HG03457 (cell line): ENCODE measurements at regions not wholly inside any gene's neighbourhood (a gene's known extent, or its start where the extent isn't known, plus 50 kb on each side); places are given as distances from the start of the nearest gene placed in this dataset.

ENCODE experiments used
- ATAC-seq: cut with Tn5 transposase; IDR thresholded peaks from one replicate; pipeline ENCODE4 v1.9.1; 2021; ENCODE audit warnings: moderate number of reproducible peaks; ENCODE audit not compliant: unreplicated experiment

- ATAC-seq: no peak
Measured at GRCh38 chr1:38721816-38722215, 137.8 kb downstream of the RRAGC start.

- no peak for ATAC-seq
Measured at GRCh38 chr1:38719880-38720279, 139.7 kb downstream of the RRAGC start.

DNA sequence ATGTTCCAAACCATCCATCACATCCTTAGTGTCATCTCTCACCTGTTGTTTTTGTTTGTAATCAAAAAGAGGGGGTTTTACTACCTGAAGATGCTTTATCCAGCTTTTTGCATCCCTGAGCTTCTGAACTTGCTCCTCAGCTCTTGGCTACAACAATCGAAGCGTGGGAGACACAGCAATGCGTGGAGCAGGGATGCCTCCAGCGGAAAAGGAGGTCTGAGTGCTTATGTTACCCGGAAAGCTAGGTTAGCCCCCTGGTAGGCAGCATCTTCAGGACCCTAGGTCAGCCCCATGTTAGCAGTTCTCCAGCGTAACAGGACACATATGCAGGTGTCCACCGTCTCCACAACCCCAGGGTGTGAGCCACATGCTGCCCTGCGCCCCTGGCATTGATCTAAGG lies 141.5 kb downstream of the RRAGC start:
- ATAC-seq: no peak

DNA sequence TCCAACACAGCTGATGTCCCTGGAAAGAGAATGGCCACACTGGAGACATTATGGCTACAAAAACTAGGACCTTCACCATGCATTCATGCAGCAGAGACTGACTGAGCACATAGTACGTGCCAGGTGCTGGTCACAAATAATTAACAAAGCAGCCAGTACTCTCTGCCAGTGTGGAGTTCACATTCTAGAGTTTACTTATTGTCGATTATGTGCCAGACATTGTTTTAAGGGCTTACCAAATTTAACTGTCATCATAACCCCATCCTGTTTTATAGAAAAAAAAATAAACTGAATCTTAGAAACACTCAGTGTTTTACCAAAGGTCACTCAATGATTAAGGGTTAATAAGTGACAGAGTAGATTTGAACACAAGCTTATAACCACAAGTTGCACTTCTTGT lies 143.3 kb downstream of the RRAGC start:
- no peak for ATAC-seq

DNA sequence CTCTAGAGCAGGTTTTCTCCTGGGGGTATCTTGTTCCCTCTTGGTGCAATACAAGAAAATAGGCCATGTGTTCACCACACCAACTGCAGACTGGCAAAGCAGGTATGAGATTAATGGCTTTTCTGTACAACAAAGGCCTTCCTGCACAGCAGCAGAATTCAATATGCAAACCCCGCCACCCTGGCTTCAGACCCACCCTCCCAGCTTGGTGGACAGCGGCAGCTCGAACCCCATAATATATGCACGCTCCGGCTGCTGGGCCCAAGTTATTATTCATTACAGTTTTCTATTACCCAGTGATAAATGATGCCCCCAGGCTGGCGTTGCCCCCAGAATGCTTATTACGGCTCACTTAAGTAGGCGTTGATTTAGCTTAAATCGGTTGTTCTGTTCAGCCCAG lies 144.2 kb downstream of the RRAGC start:
- no peak for ATAC-seq

- no peak for ATAC-seq
Measured at GRCh38 chr1:38712046-38712445, 147.5 kb downstream of the RRAGC start.

GRCh38 chr1:38708701-38709258 lies 150.8 kb downstream of the RRAGC start:
- ATAC-seq: no peak

DNA sequence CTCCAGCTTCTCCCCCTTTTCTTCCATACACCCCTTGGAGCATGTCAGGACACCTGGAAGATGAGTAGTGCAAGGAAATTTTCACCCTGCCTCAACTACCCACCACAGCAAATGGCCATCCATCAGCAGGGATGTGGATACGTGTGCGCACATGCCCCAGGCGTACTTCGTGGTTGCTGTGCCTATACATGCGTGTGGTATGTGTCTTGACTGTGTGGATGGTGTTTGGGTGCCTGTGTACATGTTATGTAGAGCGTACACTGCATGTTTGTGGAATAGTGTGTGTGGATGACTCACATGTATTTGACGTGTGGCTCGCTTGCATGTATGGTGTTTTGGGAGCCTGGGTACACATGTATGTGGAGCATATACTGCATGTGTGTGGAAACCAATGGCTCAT lies 158.5 kb downstream of the RRAGC start:
- no peak for ATAC-seq

DNA sequence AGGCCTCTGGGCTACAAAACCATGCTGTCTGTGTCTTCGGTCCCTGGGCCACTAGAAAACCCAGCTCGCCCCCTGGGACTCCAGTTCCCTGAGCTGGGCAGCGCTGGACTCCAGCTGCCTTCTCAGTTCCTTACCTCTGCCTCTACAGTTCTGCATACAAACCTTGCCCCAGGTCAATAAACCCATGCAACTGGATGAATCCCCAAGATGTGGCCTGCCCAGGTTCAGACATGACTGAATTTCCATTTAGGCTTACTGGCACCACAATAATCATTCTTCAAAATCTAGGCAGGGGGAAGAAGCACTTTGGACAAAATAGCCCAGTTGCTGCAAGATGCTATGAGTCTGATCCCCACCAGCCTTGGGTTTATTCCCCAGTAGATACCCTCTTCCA lies 159.5 kb downstream of the RRAGC start:
- ATAC-seq: no peak

- ATAC-seq: no peak
Measured at GRCh38 chr1:38699330-38700076, 160.1 kb downstream of the RRAGC start.

DNA sequence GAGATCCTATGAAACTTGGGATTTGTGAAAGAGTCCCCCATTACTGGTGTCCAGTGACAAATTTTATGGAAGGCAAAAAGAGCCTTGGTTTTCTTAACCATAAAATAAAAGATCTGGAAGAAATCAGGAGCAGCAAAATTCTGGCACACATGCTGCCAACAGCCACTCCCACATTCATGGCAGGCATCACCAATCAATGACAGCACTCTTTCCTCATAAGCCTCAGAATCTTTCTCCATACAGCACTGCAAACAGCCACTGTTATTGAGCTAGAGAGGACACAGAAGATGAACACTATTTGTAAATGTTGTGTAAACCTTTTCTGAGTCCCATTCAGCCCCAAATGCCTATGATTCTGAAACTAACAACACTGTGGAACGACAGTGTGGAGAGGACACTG lies 162.2 kb downstream of the RRAGC start:
- ATAC-seq: no peak

DNA sequence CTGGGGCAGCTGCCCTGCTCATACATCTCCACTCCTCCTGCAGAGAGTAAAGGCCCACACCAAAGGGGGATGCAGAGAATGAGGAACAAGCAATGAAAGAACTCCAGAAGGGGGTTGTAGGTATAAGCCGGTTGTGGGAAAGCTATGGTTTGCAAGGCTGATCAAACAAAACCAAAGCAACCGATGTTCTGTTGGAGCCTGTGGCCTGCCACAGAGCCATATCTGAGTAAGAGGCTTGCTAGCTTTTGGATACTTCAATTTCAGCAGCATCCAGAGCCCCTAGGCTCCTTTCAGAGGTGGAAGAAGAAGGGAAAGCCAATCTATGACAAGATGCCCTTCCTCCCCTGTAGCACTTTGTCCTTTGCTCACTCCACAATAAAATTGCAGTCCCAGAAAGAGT lies 163.2 kb downstream of the RRAGC start:
- ATAC-seq: no peak

GRCh38 chr1:38693759-38694158 lies 165.8 kb downstream of the RRAGC start:
- ATAC-seq: no peak

- no peak for ATAC-seq
Measured at GRCh38 chr1:38693031-38693430, 166.5 kb downstream of the RRAGC start.

DNA sequence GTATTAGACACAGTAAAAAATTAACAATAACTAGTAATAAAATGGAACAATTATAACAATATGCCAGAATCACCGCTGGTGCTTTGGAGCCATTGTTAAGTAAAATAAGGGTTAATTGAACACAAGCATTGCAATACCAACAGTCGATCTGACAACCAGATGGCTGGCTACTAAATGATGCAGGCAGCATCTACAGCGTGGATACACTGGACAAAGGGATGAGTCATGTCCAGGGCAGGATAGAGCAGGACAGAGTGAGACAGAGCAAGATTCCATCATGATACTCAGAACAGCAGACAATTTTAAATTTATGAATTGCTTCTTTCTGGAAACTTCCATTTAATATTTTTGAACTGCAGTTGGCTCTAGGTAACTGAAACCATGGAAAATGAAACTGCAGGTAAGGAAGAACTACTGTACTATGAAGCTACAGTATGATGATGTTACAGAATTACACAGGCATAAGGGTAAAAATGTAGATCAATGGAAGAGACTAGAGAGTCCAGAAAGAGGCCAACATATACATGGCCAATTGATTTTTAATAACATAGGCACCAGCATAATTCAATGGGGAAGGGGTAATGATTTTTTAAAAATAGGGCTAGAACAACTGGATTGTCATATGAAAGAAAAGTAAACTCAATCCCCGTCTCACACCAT lies 168.7 kb downstream of the RRAGC start:
- no peak for ATAC-seq

DNA sequence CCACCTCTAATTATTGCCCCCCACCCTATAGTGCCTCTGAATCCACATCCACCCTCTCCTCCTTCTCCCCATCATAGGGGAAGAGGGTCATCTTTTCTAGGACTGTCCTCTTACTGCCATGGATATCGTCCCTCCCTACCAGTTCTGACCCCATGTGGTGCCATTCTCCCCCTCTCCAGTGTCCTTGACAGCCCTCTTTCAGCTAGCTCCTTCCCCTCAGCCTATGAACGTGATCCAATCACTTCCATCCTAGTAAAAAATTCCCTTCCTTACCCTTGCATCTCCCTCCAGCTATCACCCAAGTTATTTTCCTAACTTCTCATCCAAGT lies 172.7 kb downstream of the RRAGC start:
- ATAC-seq: no peak

DNA sequence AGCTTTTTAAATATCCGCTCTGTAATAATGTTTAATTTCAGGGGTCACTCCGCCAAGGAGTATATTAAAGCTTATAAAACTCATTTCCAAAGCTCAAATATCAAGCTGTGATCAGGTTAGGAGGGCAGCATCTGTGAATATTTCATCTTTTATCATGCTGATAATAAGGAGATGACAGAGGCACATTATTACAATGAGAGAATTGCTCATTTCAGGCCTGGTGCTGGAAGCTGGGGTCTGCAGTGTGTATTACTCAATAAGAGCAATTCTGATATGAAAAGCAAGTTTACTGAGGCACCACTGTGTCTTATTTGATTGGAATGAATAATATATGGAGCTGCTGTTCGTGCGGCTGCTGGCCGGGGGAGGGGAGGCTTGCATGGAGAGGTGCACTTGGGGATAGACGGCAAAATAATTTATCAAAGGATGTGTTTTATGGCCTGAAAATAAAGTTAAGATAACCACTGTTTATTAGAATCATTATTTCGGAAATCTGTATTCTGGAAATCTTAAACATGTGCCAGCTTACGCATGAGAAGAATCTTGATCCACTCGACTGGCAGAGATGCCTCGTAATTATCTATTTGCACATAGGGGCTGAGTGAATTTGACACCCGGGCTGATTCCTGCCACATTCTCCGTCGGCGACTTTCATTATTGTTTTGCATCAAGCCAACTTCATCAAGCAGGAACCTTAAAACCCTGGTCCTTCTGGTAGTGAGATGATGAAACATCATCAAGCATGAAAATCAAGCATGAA lies 173.2 kb downstream of the RRAGC start:
- ATAC-seq: no peak

DNA sequence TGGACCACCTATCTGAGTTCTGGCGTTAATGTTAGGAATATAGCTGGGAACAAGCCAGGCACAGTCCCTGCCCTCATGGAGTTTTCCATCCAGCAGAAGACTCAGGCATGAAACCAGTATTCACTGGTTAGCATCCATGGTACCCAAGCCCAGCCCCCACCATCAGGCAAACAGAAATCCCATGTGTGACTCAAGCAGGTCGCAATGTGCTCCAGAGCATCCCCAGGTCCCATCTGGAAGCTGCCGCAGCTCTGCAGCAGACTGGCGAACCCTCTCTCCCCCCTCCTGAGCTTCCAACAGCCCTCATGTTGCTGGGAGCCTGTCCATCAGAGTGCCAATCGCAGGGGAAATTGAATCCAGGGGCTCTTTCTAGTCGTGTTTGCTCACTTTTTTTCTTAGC lies 174.2 kb downstream of the RRAGC start:
- ATAC-seq: no peak

- ATAC-seq: no peak
Measured at GRCh38 chr1:38680801-38681510, 178.6 kb downstream of the RRAGC start.

DNA sequence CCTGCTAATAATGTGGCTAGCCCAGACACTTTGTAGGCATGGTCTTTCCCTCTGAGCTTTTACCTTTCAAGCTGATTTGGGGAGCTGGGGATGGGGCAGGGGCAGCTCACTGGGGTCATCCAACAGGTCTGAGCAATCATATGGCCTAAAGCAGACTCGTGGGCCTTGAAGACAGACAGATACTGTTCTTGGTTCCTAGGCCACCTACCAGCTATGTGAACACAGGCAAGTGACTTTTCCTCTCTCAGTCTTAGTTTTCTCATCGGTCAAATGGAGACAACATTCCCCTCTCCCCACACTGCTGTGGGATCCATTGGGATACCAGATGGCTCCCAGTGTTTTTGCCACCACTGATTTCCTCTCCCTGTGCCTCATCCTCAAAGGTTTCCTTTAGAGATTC lies 181.8 kb downstream of the RRAGC start:
- no peak for ATAC-seq

- ATAC-seq: no peak
Measured at GRCh38 chr1:38677311-38677710, 182.3 kb downstream of the RRAGC start.
